Fibroblast of lung (primary cell): ENCODE measurements at regions not wholly inside any gene's neighbourhood (a gene's known extent, or its start where the extent isn't known, plus 50 kb on each side); places are given as distances from the start of the nearest gene placed in this dataset.

Experiments used
- EZH2 ChIP-seq: IDR thresholded peaks from 2 replicates; pipeline ENCODE4 v1.5.1; 2012; ENCODE audit warnings: low read length, control low read depth, mild to moderate bottlenecking; ENCODE audit errors: missing control alignments
- TF ChIP-seq, protein P1 (sequence below), 2 donors: IDR thresholded peaks in 1 of 2; conservative IDR thresholded peaks in 1 of 2; 1 replicate in 1 of 2; 2 replicates in 1 of 2; pipeline ENCODE4 v1.5.1; 2011 to 2012; ENCODE audit warnings: low read length in 2 of 2, control low read depth in 1 of 2, inconsistent platforms in 1 of 2, low read depth in 1 of 2, mild to moderate bottlenecking in 1 of 2

DNA sequence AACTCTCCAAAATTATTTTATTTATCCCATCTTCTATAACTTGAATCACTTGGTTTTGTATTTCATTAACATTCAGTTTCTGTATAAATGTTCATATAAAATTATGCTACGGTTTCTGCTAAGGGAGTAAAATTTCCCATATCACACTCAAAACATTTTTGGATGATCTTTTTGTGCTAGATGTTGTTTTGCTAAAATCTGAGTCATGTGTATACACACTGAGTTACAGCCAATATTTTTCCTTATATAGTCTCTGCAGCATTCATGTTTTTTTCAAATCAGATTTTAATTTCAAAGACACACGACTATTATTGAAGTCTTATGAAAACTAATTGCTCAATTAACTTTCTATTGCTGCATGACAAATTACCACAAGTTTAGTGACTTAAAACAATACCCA lies 54.3 kb upstream of the SLC2A12 start:
- TF ChIP-seq, protein P1, sequence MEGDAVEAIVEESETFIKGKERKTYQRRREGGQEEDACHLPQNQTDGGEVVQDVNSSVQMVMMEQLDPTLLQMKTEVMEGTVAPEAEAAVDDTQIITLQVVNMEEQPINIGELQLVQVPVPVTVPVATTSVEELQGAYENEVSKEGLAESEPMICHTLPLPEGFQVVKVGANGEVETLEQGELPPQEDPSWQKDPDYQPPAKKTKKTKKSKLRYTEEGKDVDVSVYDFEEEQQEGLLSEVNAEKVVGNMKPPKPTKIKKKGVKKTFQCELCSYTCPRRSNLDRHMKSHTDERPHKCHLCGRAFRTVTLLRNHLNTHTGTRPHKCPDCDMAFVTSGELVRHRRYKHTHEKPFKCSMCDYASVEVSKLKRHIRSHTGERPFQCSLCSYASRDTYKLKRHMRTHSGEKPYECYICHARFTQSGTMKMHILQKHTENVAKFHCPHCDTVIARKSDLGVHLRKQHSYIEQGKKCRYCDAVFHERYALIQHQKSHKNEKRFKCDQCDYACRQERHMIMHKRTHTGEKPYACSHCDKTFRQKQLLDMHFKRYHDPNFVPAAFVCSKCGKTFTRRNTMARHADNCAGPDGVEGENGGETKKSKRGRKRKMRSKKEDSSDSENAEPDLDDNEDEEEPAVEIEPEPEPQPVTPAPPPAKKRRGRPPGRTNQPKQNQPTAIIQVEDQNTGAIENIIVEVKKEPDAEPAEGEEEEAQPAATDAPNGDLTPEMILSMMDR (conservative IDR thresholded peaks at IDR 0.05 in 1 of 2, IDR thresholded peaks at IDR 0.05 in 1 of 2; ENCODE audit: low read depth in 1 of 2, low read length in 2 of 2): no peak
- no peak for TF ChIP-seq EZH2
